ENCODE measurements at regions not wholly inside any gene's neighbourhood (a gene's known extent, or its start where the extent isn't known, plus 50 kb on each side); places are given as distances from the start of the nearest gene placed in this dataset.
A peak's percentile ranks its signal among the peaks of the same experiment; 100 is the strongest.

DNA sequence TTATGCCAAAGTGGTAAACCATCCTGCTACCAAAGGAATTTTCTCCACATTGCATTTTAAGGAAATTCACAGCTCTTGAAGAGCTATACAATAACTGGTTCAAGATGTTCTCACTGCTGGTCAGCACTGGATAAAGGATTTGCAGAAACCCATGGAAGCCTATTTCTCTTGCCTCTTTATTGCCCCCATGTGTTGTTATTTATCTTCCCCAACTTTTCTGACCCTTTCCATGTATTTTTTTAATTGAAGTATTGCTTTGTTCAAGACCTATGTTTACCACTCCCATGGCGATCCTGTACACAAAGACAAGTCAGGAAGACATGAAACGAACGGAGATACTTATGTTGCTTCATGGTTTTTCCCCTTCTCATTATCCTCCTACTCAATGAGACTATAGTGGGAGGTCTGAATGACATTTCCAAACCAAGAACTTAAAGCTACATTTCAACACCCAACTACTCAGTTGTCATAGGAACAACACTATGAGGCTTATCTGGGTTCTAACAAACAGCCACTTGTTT, 566.4 kb upstream of the DIPK2B start:
- DNase-seq: no peak

DNA sequence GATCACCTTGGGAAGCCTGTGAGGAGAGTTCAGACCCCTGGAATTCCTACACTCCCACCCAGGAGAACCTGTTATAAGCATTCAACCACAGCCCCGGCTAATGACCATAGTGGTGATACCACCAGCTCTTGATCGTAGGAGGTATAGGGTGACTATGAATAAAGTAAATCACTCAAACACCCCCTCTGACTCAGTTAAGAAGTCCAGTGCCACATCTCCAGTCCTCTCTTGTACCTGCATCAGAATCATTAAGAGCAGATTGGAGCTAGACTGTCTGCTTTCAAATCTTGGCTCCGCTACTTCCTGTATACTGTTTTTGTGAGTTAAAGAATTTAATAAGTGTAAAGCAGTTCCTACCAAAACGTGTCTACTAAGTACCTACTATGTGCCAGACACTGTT, 565.1 kb upstream of the DIPK2B start:
- DNase-seq: no peak

- DNase-seq: no peak
Measured at GRCh38 chrX:45765281-45765680, 564.6 kb upstream of the DIPK2B start.

DNA sequence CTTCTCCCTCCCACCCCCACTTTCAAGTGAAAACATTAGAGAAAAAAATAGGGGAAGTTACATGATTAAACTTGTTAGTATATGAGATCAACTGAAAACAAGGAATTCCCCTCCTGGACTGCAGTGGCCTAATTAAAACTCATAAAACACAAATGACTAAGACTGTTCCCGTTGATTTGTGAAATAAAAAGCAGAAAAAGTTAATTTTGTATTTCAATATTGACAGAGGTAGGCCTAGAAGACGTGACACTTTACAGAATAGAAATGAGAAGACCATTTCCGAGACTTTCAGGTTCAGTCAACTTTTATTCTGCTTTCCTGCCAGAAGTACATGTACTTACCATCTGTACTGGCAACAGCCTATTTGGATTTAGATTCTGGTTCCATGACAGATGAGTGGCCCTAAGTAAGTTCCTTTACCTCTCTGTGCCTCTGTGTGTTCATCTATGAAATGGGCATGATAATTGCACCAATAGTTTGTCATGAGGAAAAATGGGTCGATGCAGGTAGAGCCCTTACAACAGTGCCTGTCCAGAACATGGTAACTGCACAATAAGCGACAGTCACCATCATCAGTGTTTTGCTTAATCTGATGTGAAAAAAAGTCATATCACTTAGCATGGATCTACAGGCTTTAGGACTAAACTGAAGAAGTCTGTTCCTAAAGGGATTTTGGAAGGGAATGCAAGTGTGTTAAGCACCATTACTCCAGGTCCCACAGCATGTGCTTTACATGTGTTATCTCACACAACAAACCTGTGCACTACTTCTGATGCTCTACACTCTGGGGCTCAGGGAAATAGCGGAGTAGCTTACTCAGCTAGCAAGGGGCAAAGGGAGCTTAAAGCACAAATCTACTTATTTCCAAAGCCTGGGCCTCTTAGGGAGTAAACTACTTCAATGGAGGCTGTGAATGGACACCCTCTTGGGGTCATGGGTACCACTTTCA, 562.3 kb upstream of the DIPK2B start:
- no peak for DNase-seq

- no peak for DNase-seq
Measured at GRCh38 chrX:45761920-45762319, 561.2 kb upstream of the DIPK2B start.

GRCh38 chrX:45760187-45760742, 559.6 kb upstream of the DIPK2B start:
- DNase-seq: no peak

DNA sequence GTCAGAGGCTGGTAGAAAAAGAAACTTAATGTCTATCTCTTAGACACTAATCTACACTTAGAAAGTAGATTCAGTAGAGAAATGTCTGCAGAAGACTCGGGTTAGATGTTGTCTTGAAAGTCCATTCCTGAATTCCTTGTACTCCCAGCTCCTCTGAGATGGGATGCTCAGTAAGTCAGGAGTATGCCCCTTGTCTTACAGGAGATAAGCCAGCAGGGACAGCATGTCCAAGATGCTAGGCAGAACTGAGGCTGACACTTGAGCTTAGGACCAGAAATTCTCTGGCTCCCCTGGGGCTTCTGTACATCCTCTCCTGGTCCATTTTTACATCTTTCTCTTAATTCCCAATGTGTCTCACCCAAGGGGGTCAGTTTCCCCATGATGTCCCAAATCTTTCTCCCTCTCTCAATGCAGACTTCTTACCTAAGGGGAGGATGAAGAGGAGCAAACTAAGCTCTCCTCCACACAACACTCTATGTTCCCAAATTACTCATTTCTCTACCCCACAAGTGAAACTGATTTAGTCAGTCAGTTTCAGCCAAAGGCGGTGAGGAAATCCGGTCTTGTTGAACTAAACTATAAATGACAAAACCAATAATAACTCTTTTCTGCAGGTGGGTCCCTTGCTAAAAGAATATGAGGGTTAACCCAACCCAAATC, 558.2 kb upstream of the DIPK2B start:
- no peak for DNase-seq

GRCh38 chrX:45758319-45758718, 557.6 kb upstream of the DIPK2B start:
- DNase-seq: peak; percentile 30

- no peak for DNase-seq
Measured at GRCh38 chrX:45757272-45757671, 556.6 kb upstream of the DIPK2B start.

- DNase-seq: no peak
Measured at GRCh38 chrX:45756557-45756956, 555.9 kb upstream of the DIPK2B start.

GRCh38 chrX:45755703-45756102, 555.0 kb upstream of the DIPK2B start:
- no peak for DNase-seq

- no peak for DNase-seq
Measured at GRCh38 chrX:45751156-45751555, 550.5 kb upstream of the DIPK2B start.

GRCh38 chrX:45750639-45751038, 550.0 kb upstream of the DIPK2B start:
- no peak for DNase-seq

DNA sequence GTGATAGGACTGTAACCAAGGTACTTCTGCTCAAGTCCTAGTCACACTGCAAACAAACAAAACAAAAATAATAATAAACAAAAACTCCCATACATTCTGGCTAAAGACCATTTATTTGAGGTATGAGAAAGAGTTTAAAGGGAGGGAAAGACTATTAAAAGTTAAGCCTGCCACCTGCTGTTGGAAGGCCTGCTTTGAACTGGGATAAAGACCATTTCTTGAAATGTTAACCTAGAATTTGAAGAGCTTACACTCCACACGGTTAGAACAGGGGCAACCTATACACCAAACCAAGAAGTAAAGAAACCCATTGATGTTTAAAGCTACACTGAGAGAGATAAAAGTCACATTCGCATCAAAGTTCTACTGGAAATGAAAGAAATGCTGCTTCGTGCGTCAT, 548.7 kb upstream of the DIPK2B start:
- no peak for DNase-seq

GRCh38 chrX:45748369-45748774, 547.7 kb upstream of the DIPK2B start:
- DNase-seq: no peak

- DNase-seq: no peak
Measured at GRCh38 chrX:45747905-45748304, 547.2 kb upstream of the DIPK2B start.

- no peak for DNase-seq
Measured at GRCh38 chrX:45745479-45745878, 544.8 kb upstream of the DIPK2B start.

- DNase-seq: no peak
Measured at GRCh38 chrX:45743906-45744625, 543.4 kb upstream of the DIPK2B start.

DNA sequence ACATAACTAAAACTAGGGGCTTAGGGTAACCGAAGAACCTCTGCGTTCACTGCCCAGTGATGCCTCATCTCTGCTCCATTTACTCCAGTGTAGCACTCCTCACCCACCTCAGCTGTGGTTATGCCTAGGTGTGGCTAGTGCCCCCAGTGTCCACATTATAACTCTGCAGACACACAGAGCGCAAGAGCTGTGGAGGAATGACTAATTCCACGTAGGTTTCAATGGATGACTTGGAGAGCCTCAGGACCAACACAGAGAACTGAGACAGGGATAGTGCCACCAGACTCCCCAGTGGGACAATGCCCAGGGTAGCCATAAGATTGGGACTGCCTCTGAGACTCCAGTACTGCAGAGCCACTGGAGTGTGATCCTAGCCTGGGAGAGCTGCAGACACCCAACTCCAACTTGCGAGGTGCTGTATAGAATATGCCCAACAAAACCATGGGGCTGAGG, 542.4 kb upstream of the DIPK2B start:
- DNase-seq: no peak

- DNase-seq: no peak
Measured at GRCh38 chrX:45740291-45740690, 539.6 kb upstream of the DIPK2B start.

GRCh38 chrX:45735571-45735970, 534.9 kb upstream of the DIPK2B start:
- DNase-seq: no peak

- no peak for DNase-seq
Measured at GRCh38 chrX:45731448-45731847, 530.8 kb upstream of the DIPK2B start.

DNA sequence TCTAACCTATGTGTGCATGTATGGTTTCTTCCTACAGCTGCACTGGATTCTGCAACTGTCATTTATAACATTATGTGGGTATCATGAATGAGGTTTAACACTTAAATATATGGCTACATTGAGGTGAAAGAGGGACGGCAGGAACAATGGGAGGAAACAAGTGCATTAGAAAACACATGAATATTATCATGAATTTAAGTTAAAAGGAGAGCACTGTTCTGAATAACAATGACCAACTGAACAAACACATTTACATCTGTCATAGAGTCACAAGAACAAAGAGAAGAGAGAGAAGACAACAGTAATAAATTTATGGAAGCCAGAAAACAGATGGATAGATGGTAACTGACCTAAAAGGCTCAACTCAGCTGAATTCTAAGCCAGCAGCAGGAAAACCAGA, 527.1 kb upstream of the DIPK2B start:
- DNase-seq: no peak

Data from femur (tissue), 1 donor.